Panc1 (cell line): ENCODE measurements at regions not wholly inside any gene's neighbourhood (a gene's known extent, or its start where the extent isn't known, plus 50 kb on each side); places are given as distances from the start of the nearest gene placed in this dataset.
"Not testable (repeated sequence)": the region's sequence is repeated elsewhere in the genome, so short reads cannot be mapped to it uniquely, and the experiment has no call there.

ENCODE experiments used
- ATAC-seq: fragments of 200-7000 bp; cut with Tn5 transposase; 2 replicates; pipeline ENCODE4 v1.9.1; 2020; ENCODE audit warnings: mild to moderate bottlenecking, moderate library complexity
- BruUV-seq: library from RNA; stranded (reverse); fragments of 400-500 nt; replicated peaks from 2 replicates; lab custom pipeline; 2021; lab: Mats Ljungman, UMichigan
- CTCF ChIA-PET: fragments of 300-600 bp; sonication (Branson Sonifier 250); formaldehyde crosslinking; loops from one replicate; lab custom pipeline; 2022; ENCODE audit warnings: antibody characterized with exemption; lab: Charles Lee
- POLR2A ChIA-PET: fragments of 300-600 bp; sonication (Branson Sonifier 250); formaldehyde crosslinking; loops from one replicate; lab custom pipeline; 2022; ENCODE audit warnings: antibody characterized with exemption; lab: Charles Lee
- DNase-seq: peaks from one replicate; pipeline ENCODE4 v3.0.0-alpha.2; 2010; ENCODE audit warnings: low read depth, low spot score
- H3K27ac ChIP-seq: 2 replicates; pipeline ENCODE4 v1.5.1; 2011; ENCODE audit warnings: mild to moderate bottlenecking, low read length, inconsistent platforms
- H3K27me3 ChIP-seq: fragments of 200-500 bp; sonication (Bioruptor generic); 2 replicates; pipeline ENCODE4 v1.6.0; 2014; ENCODE audit warnings: low read length, inconsistent platforms; ENCODE audit not compliant: control insufficient read depth, insufficient read depth
- H3K36me3 ChIP-seq: fragments of 200-500 bp; sonication (Bioruptor generic); 2 replicates; pipeline ENCODE4 v1.5.1; 2014; ENCODE audit warnings: inconsistent platforms, mild to moderate bottlenecking, low read length, moderate library complexity; ENCODE audit not compliant: control insufficient read depth, insufficient read depth
- H3K4me1 ChIP-seq: 2 replicates; pipeline ENCODE4 v1.5.1; 2011; ENCODE audit warnings: inconsistent platforms, mild to moderate bottlenecking, low read length, moderate library complexity; ENCODE audit not compliant: control insufficient read depth, insufficient read depth
- H3K4me3 ChIP-seq, 2 experiments: 2 replicates each; pipeline ENCODE4 v1.5.1; 2011 to 2012; ENCODE audit warnings: low read depth in 2 of 2, low read length in 2 of 2, mild to moderate bottlenecking in 2 of 2, inconsistent platforms in 1 of 2, moderate library complexity in 1 of 2
- H3K9me3 ChIP-seq: fragments of 200-500 bp; sonication (Bioruptor generic); 2 replicates; pipeline ENCODE4 v1.5.1; 2014; ENCODE audit warnings: low read depth, mild to moderate bottlenecking, inconsistent platforms, low read length, moderate library complexity; ENCODE audit not compliant: control insufficient read depth, insufficient read depth
- POLR2AphosphoS5 ChIP-seq: IDR thresholded peaks from 2 replicates; pipeline ENCODE4 v1.6.1; 2012; ENCODE audit warnings: mild to moderate bottlenecking, low read depth, low read length, moderate library complexity
- SIN3A ChIP-seq: IDR thresholded peaks from 2 replicates; pipeline ENCODE4 v1.6.1; 2012; ENCODE audit warnings: low read depth, mild to moderate bottlenecking, low read length, moderate library complexity, borderline replicate concordance; ENCODE audit not compliant: insufficient read depth
- TCF7L2 ChIP-seq: IDR thresholded peaks from 2 replicates; pipeline ENCODE4 v1.6.1; 2011; ENCODE audit warnings: mild to moderate bottlenecking, low read depth, low read length, inconsistent platforms
- in situ Hi-C: cut with HindIII; loops from 2 replicates; pipeline ENCODE4 v1.10.0; 2016; ENCODE audit warnings: low sequenced_read_pairs, low pct_unique_long_range_greater_than_20kb
- intact Hi-C: fragments of 100-400 bp; cut with micrococcal nuclease; formaldehyde crosslinking; loops from one replicate; pipeline ENCODE4 v1.10.0; 2022; ENCODE audit not compliant: unreplicated experiment
- TF ChIP-seq, protein P1 (sequence below): fragments of 450-650 bp; IDR thresholded peaks from 2 replicates; pipeline ENCODE4 v1.5.1; 2017; ENCODE audit warnings: mild to moderate bottlenecking
- TF ChIP-seq, protein P2 (sequence below), 2 experiments: IDR thresholded peaks; 2 replicates each; pipeline ENCODE4 v1.6.1; 2011 to 2012; ENCODE audit warnings: low read depth in 2 of 2, control low read depth in 1 of 2, low read length in 1 of 2, mild to moderate bottlenecking in 1 of 2, moderate library complexity in 1 of 2; ENCODE audit not compliant: insufficient read depth in 1 of 2

DNA sequence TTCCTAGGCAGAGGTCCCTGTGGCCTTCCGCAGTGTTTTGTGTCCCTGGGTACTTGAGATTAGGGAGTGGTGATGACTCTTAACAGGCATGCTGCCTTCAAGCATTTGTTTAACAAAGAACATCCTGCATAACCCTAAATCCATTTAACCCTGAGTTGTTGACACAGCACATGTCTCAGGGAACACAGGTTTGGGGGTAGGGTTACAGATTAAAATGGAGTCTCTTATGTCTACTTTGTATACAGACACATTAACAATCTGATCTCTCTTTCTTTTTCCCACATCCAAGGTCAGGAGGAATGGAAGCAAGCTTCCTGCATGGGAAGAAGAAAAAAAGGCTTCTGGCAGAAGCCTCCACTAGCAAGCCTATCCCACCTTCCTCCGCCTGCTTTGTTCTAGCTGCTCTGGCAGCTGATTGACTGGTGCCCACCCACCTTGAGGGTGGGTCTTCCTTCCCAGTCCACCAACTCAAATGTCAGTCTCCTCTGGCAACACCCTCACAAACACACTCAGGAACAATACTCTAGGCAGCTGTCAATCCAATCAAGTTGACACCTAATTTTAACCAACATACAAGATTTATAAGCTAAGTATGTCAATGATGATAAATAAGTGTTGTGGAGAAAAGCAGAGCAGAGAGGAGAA lies 176.5 kb upstream of the CCZ1B start:
- CTCF ChIA-PET, result no interaction called here
- intact Hi-C loops (no loop called here), in situ Hi-C loops (no loop called here)
- TF ChIP-seq TCF7L2 (no peak), SIN3A (no peak), POLR2AphosphoS5 (no peak)
- TF ChIP-seq, protein P1, sequence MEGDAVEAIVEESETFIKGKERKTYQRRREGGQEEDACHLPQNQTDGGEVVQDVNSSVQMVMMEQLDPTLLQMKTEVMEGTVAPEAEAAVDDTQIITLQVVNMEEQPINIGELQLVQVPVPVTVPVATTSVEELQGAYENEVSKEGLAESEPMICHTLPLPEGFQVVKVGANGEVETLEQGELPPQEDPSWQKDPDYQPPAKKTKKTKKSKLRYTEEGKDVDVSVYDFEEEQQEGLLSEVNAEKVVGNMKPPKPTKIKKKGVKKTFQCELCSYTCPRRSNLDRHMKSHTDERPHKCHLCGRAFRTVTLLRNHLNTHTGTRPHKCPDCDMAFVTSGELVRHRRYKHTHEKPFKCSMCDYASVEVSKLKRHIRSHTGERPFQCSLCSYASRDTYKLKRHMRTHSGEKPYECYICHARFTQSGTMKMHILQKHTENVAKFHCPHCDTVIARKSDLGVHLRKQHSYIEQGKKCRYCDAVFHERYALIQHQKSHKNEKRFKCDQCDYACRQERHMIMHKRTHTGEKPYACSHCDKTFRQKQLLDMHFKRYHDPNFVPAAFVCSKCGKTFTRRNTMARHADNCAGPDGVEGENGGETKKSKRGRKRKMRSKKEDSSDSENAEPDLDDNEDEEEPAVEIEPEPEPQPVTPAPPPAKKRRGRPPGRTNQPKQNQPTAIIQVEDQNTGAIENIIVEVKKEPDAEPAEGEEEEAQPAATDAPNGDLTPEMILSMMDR, result no peak
- TF ChIP-seq, protein P2, sequence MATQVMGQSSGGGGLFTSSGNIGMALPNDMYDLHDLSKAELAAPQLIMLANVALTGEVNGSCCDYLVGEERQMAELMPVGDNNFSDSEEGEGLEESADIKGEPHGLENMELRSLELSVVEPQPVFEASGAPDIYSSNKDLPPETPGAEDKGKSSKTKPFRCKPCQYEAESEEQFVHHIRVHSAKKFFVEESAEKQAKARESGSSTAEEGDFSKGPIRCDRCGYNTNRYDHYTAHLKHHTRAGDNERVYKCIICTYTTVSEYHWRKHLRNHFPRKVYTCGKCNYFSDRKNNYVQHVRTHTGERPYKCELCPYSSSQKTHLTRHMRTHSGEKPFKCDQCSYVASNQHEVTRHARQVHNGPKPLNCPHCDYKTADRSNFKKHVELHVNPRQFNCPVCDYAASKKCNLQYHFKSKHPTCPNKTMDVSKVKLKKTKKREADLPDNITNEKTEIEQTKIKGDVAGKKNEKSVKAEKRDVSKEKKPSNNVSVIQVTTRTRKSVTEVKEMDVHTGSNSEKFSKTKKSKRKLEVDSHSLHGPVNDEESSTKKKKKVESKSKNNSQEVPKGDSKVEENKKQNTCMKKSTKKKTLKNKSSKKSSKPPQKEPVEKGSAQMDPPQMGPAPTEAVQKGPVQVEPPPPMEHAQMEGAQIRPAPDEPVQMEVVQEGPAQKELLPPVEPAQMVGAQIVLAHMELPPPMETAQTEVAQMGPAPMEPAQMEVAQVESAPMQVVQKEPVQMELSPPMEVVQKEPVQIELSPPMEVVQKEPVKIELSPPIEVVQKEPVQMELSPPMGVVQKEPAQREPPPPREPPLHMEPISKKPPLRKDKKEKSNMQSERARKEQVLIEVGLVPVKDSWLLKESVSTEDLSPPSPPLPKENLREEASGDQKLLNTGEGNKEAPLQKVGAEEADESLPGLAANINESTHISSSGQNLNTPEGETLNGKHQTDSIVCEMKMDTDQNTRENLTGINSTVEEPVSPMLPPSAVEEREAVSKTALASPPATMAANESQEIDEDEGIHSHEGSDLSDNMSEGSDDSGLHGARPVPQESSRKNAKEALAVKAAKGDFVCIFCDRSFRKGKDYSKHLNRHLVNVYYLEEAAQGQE (IDR thresholded peaks at IDR 0.05; ENCODE audit: insufficient read depth in 1 of 2, low read depth in 2 of 2, low read length in 1 of 2), result no peak
- H3K27ac ChIP-seq, result no peak overlapping the region
- POLR2A ChIA-PET, result no interaction called here
- no peaks in the 10 kb centered on the region for H3K36me3 ChIP-seq
- no TSS peak for BruUV-seq
- DNase-seq, result no peak
- H3K4me1 ChIP-seq, result no peaks in the 10 kb centered on the region
- no peak for ATAC-seq
- 0 out of 2 replicates have a peak, but pooled peaks cover 3% of the 10 kb centered on the region for H3K9me3 ChIP-seq
- peaks cover 10% of the 10 kb centered on the region for H3K27me3 ChIP-seq
- no peak overlapping the region for H3K4me3 ChIP-seq

DNA sequence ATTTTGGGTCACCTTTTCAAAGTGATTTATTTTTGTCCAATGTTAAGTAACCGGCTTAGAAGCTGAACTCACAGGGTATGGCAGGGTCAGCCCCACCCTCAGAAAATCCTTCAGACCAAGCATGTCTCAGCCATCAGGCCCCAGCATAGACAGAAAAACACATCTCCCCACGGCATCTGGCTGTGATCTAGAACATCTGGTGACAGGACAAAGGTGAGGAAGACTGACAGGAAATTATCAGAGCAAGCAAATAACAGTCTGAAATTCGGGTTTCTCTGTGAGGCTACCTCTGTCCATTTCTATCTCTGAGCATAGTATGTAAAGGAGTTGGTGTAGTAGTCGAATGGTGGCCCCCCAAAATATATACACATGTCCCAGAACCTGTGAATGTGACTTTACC lies 177.0 kb upstream of the C1GALT1 start:
- H3K9me3 ChIP-seq, result no peaks in the 10 kb centered on the region
- CTCF ChIA-PET, result no interaction called here

DNA sequence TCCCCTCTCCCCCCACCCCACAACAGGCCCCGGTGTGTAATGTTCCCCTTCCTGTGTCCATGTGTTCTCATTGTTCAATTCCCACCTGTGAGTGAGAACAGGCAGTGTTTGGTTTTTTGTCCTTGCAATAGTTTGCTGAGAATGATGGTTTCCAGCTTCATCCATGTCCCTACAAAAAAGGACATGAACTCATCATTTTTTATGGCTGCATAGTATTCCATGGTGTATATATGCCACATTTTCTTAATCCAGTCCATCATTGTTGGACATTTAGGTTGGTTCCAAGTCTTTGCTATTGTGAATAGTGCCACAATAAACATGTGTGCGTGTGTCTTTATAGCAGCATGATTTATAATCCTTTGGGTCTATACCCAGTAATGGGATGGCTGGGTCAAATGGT lies 176.4 kb upstream of the C1GALT1 start:
- DNase-seq, H3K4me1 ChIP-seq, H3K9me3 ChIP-seq, H3K36me3 ChIP-seq, CTCF ChIA-PET, H3K4me3 ChIP-seq, H3K27me3 ChIP-seq, BruUV-seq, in situ Hi-C loops, H3K27ac ChIP-seq, intact Hi-C loops, POLR2A ChIA-PET, ATAC-seq: not testable (repeated sequence)

More for the DNA sequence above, 177.0 kb upstream of the C1GALT1 start:
- ATAC-seq (no peak), DNase-seq (no peak)
- Histone ChIP-seq H3K4me3 (no peak overlapping the region), H3K36me3 (no peaks in the 10 kb centered on the region), H3K27ac (no peak overlapping the region), H3K4me1 (no peaks in the 10 kb centered on the region), H3K27me3 (peaks cover 10% of the 10 kb centered on the region)
- TF ChIP-seq, protein P1, result no peak
- TF ChIP-seq TCF7L2 (no peak), POLR2AphosphoS5 (no peak), SIN3A (no peak)
- POLR2A ChIA-PET, result no interaction called here
- intact Hi-C loops, result no loop called here
- no TSS peak for BruUV-seq
- in situ Hi-C loops, result no loop called here

DNA sequence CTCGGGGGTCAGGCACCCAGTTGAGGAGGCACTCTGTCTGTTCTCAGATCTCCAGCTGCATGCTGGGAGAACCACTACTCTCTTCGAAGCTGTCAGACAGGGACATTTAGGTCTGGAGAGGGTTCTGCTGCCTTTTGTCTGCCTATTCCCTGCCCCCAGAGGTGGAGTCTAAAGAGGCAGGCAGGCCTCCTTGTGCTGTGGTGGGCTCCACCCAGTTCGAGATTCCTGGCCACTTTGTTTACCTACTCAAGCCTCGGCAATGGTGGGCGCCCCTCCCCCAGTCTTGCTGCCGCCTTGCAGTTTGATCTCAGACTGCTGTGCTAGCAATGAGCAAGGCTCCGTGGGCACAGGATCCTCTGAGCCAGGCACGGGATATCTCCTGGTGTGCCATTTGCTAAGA lies 171.1 kb upstream of the C1GALT1 start:
- H3K4me3 ChIP-seq, H3K4me1 ChIP-seq, POLR2A ChIA-PET, H3K27ac ChIP-seq, intact Hi-C loops, H3K36me3 ChIP-seq, ATAC-seq, H3K9me3 ChIP-seq, DNase-seq, BruUV-seq, CTCF ChIA-PET, in situ Hi-C loops: not testable (repeated sequence)
- peaks cover 19% of the 10 kb centered on the region for H3K27me3 ChIP-seq
